ENCODE measurements at regions not wholly inside any gene's neighbourhood (a gene's known extent, or its start where the extent isn't known, plus 50 kb on each side); places are given as distances from the start of the nearest gene placed in this dataset.

GRCh38 chr1:228976316-228976715 is 241.0 kb downstream of the RHOU start:
- DNase-seq (ENCODE audit: low read depth in 2 of 2) = no peak

GRCh38 chr1:228977307-228977706 is 242.0 kb downstream of the RHOU start:
- DNase-seq (ENCODE audit: low read depth in 2 of 2) = no peak

DNA sequence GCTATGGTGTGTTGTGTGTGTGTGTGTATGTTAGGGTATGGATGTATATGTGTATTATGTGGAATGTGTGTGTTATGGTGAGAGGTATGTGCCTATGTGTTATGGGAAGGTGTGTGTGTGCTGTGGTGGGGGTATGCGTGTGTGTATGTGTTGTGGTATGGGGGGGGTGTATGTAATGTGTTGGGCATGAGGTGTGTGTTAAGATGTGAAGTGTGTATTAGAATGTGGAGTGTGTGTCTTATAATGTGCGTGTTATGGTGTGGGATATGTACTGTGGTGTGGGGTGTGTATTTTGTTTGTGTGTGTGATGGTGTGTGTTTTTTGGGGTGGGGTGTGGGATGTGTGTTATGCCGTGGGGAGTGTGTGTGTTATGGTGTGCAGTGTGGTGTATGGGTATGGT is 242.5 kb downstream of the RHOU start:
- no peak for DNase-seq (ENCODE audit: low read depth in 2 of 2)

- DNase-seq (ENCODE audit: low read depth in 2 of 2) = no peak
These were observed 243.4 kb downstream of the RHOU start for GRCh38 chr1:228978484-228979324.

DNA sequence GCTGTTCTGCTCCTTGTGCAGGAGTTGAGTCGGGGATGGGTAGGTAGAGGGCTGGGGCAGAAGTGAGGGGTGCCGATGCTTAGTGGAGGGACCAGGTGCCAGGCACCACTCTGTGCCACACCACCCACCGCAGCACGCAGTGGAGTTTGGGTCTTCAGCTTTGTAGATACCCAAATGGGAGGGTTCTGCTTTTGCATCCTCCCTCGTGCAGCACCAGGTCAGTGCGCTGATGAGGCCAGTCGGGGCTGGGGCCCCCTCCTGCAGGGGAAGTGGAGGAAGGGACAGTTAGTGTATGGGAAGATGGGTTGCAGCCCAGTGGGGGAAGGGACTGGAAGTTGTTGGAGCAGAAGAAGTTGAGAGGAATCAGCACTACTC is 244.0 kb downstream of the RHOU start:
- no peak for DNase-seq (ENCODE audit: low read depth in 2 of 2)

DNA sequence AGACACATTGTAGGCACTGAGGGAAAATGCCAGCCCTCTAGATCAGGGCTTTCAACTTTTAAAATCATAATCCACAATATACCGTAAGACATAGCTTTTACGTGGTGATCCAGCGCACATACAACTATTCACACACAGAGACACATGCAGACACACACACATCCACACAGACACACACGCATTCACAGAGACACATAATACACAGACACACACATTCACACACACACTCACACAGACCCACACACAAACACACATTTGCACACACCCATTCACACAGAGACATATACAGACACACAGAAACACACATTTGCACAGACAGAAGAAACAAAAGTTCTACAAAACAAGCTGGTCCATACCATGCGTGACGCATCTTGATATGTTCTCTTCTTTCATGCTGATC is 244.5 kb downstream of the RHOU start:
- DNase-seq (ENCODE audit: low read depth in 2 of 2) = no peak

- no peak for DNase-seq (ENCODE audit: low read depth in 2 of 2)
These were observed 245.1 kb downstream of the RHOU start for GRCh38 chr1:228980232-228980937.

GRCh38 chr1:228982637-228983036 is 247.4 kb downstream of the RHOU start:
- no peak for DNase-seq (ENCODE audit: low read depth in 2 of 2)

- DNase-seq (ENCODE audit: low read depth in 2 of 2) = no peak
These were observed 248.0 kb downstream of the RHOU start for GRCh38 chr1:228983231-228983660.

GRCh38 chr1:228983661-228984060 is 248.4 kb downstream of the RHOU start:
- no peak for DNase-seq (ENCODE audit: low read depth in 2 of 2)

- no peak for DNase-seq (ENCODE audit: low read depth in 2 of 2)
These were observed 248.8 kb downstream of the RHOU start for GRCh38 chr1:228984107-228984506.

- no peak for DNase-seq (ENCODE audit: low read depth in 2 of 2)
These were observed 249.7 kb downstream of the RHOU start for GRCh38 chr1:228984646-228985631.

GRCh38 chr1:228985661-228986060 is 250.4 kb downstream of the RHOU start:
- DNase-seq (ENCODE audit: low read depth in 2 of 2) = no peak

DNA sequence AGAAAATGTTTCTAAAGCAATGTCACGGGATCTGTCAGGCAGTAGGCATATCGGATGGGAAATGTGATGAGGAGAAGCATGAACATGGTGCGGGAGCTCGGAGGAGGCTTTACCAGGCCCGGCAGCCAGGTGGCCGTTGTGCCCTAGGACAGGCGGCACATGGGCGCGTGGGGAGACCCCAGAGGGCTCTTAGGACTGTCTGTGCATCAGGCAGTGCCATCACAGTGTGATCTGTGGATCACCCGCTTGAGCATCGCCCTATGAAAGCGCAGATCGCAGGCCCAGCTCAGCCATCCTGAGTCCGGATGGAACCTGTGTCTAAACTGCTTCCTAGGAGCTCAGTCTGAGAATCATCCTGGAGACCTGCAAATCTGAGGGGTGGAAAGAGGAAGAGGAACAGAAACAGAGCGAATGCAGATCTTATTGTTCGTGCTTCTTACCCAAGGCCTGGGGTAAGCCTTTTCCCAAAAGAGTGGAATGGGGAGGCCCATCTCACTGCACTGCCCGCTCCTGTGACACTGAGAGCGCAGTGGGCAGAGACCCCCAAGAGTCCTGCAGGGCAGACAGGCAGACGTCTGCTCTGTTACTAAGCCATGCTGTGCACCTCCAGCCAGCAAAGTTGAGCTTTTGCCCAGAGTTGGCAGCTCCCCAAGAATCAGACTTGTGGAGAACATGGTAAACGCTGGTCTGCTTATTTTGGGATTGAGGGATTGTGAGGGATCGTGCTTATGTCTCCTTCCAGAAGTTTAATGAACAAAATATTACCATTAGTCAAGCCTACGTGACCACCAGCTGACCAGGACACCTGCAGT is 251.0 kb downstream of the RHOU start:
- DNase-seq (ENCODE audit: low read depth in 2 of 2) = no peak

DNA sequence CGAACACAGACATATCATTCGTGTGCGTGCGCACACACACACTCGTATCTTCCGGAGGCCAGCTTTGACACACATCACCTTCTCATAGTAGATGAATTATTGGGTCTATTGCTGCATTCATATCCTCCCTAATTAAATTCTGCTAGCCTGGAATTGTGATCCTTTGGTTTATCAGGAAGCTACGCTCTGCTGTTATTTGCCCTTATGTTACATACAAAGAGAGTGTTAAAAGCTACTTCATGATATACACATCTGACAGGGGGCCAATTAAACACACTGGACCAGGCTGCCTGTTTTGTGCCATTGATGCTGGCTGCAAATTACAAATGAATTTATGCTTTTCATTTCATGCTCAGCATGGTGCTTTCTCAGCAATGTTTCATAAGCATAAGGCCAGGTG is 252.0 kb downstream of the RHOU start:
- DNase-seq (ENCODE audit: low read depth in 2 of 2) = no peak

GRCh38 chr1:228987736-228988506 is 252.6 kb downstream of the RHOU start:
- DNase-seq (ENCODE audit: low read depth in 2 of 2) = no peak

GRCh38 chr1:228988664-228989063 is 253.4 kb downstream of the RHOU start:
- no peak for DNase-seq (ENCODE audit: low read depth in 2 of 2)

DNA sequence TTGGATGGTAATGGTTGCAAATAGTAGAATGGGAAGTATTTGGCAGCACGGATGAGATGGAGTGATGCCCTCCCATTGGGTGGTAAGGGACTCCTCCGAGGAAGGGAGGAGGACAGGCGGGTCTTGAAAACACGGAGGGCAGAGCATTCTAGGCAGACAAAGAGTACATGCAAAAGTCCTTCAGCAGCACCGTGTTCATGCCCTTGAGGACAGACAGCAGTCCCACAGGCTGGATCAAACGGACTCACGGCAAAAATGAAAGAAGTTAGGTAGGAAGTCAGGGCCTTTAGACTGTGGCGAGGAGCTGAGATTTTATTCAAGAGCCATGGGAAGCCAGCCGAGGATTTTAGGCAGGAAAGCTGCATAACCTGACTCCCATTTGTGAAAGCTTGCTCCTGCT is 253.9 kb downstream of the RHOU start:
- no peak for DNase-seq (ENCODE audit: low read depth in 2 of 2)

- DNase-seq (ENCODE audit: low read depth in 2 of 2) = no peak
These were observed 254.4 kb downstream of the RHOU start for GRCh38 chr1:228989676-228989991.

DNA sequence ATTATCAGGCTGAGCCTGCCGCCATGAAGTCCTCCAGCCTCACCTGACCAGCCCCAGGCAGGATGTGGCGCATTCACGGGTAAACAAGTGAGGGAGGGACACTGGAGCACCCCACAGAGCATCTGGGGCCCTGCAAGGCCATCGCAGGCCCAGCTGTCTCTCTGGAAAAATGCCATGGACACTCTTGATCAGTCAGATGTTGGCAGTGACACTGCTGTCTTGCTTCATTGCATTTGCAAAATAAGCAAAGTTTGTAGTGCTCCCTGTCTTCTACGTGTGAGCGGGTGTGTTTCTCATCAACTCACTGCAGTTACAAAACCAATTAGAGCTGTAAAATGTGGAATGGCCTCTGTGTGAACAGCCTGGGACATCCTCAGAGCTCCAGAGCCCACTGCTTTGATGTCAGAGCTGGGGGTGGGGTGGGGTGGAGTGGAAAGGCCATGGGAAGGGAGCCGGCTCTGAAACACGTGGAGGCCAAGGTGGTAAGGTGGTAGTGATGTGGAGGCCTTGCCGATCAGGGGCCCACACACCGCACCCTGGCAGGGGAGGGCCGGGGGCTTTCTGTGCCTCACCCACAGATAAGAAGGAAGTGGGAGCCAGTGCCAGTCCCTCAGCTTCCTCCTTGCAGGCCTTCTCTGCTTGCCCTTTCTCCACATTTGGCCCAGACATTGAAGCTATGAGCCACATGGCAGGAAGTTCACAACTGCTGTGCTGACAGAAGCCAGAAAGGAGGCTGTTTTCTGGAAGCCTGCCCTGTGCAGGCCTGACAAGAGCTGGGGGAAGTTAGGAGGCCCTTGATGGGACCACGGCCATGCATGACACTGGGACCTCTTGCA is 254.9 kb downstream of the RHOU start:
- DNase-seq (ENCODE audit: low read depth in 2 of 2) = no peak

Measured in stimulated activated CD8-positive, alpha-beta memory T cell treated with anti-CD3 and anti-CD28 coated beads, Interleukin-2, amount 100 ng/mL, for 48 hours (primary cell).